Thyroid gland (tissue), 4 donors: ENCODE measurements at regions not wholly inside any gene's neighbourhood (a gene's known extent, or its start where the extent isn't known, plus 50 kb on each side); places are given as distances from the start of the nearest gene placed in this dataset.
"Not testable (repeated sequence)": the region's sequence is repeated elsewhere in the genome, so short reads cannot be mapped to it uniquely, and the experiment has no call there.

Source experiments
- DNase-seq, 2 donors: peaks; one replicate each; pipeline ENCODE4 v3.0.0-alpha.2; 2019
- H3K27ac ChIP-seq, 3 donors: fragments of 200-600 bp; sonication (generic); 1 replicate in 2 of 3; 2 replicates in 1 of 3; pipeline ENCODE4 v1.5.1; 2016 to 2019; ENCODE audit warnings: mild to moderate bottlenecking in 1 of 3, moderate library complexity in 1 of 3
- H3K27me3 ChIP-seq: fragments of 200-600 bp; sonication (generic); one replicate; pipeline ENCODE4 v1.5.1; 2019
- H3K36me3 ChIP-seq, 2 donors: fragments of 200-600 bp; sonication (generic); one replicate each; pipeline ENCODE4 v1.5.1; 2016 to 2019
- H3K4me1 ChIP-seq, 2 donors: fragments of 200-600 bp; sonication (generic); one replicate each; pipeline ENCODE4 v1.5.1; 2017 to 2019
- H3K4me3 ChIP-seq, 3 donors: fragments of 200-600 bp; sonication (generic); replicated peaks in 1 of 3; 1 replicate in 2 of 3; 2 replicates in 1 of 3; pipeline ENCODE4 v1.5.1; 2016; ENCODE audit warnings: mild to moderate bottlenecking in 1 of 3
- H3K9me3 ChIP-seq: fragments of 200-600 bp; sonication (generic); one replicate; pipeline ENCODE4 v1.5.1; 2017
- WGBS, 2 donors: methylation state at CpG; one replicate each; pipeline ENCODE4 v1.1.5; 2017; 5-methylcytosine and 5-hydroxymethylcytosine counted together
- intact Hi-C: fragments of 100-400 bp; cut with DNase I; formaldehyde crosslinking; loops from one replicate; pipeline ENCODE4 v1.15.1; 2023

GRCh38 chr3:195965217-195965616 lies 56.9 kb upstream of the TNK2 start:
- WGBS, 2 donors, result 92% methylated on average over 12 of the region's 12 CpGs
- H3K27ac ChIP-seq, H3K27me3 ChIP-seq, H3K4me3 ChIP-seq, DNase-seq, intact Hi-C loops, H3K9me3 ChIP-seq, H3K4me1 ChIP-seq: not testable (repeated sequence)
- H3K36me3 ChIP-seq, result peaks cover 0 to 27% of the 10 kb centered on the region in 2 donors

DNA sequence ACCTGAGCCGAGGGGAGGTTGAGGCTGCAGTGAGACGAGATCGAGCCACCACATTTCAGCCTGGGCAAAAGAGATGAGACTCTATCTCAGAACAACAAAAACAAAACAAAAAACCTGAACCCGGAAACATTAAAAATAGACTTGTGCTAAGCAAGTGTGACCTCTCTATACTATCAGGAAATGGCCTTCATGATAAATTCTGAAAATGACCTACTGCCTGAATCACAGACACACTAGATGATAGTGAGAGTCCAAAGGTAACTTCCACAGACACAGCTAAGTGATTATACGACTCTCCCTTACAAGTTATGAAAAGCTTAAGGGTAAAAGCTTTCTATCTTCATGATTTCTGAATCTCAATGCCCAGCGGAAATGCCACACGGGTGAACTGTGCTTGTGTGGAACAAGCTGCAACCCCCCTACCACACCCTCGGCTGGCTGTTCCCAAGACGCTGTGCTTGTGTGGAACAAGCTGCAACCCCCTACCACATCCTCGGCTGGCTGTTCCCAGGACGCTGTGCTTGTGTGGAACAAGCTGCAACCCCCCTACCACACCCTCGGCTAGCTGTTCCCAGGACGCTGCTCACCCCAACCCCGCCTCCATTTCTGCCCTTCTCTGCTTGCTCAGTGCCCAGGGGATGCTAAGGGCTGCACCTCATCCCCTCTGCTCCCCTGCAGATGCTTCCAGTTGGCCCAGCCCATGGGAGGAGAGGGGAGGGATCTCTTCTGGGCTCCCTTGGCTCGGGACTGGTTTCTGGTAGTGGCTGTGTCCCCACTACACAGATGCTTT lies 56.2 kb upstream of the TNK2 start:
- not testable (repeated sequence) for H3K27ac ChIP-seq
- peaks cover 0 to 22% of the 10 kb centered on the region in 2 donors for H3K36me3 ChIP-seq

GRCh38 chr3:195962222-195962621 lies 53.9 kb upstream of the TNK2 start:
- H3K4me1 ChIP-seq, intact Hi-C loops, H3K4me3 ChIP-seq, H3K9me3 ChIP-seq, H3K27me3 ChIP-seq, DNase-seq, H3K27ac ChIP-seq: not testable (repeated sequence)
- WGBS, 2 donors, result 92 to 94% methylated on average over 7 to 11 of the region's 11 CpGs
- peaks cover 0 to 19% of the 10 kb centered on the region in 2 donors for H3K36me3 ChIP-seq

More for the DNA sequence above, 56.2 kb upstream of the TNK2 start:
- DNase-seq, H3K27me3 ChIP-seq, intact Hi-C loops, H3K9me3 ChIP-seq, H3K4me1 ChIP-seq, H3K4me3 ChIP-seq: not testable (repeated sequence)
- 90 to 92% methylated on average over 9 to 15 of the region's 15 CpGs for WGBS, 2 donors

GRCh38 chr3:195960971-195961775 lies 52.8 kb upstream of the TNK2 start:
- H3K27ac ChIP-seq, H3K9me3 ChIP-seq, DNase-seq, intact Hi-C loops, H3K4me3 ChIP-seq, H3K27me3 ChIP-seq, H3K4me1 ChIP-seq: not testable (repeated sequence)
- WGBS, 2 donors, result 94 to 95% methylated on average over 23 of the region's 26 CpGs
- H3K36me3 ChIP-seq, result peaks cover 0 to 15% of the 10 kb centered on the region in 2 donors

GRCh38 chr3:195960164-195960563 lies 51.8 kb upstream of the TNK2 start:
- H3K27me3 ChIP-seq, H3K9me3 ChIP-seq, H3K4me1 ChIP-seq, intact Hi-C loops, H3K4me3 ChIP-seq, DNase-seq: not testable (repeated sequence)
- Histone ChIP-seq H3K27ac (peak overlapping the region in 1 of 3 donors; percentile 24), H3K36me3 (peaks cover 0 to 12% of the 10 kb centered on the region in 2 donors)
- 89 to 91% methylated on average over 2 of the region's 2 CpGs for WGBS, 2 donors

GRCh38 chr3:195959367-195960157 lies 51.2 kb upstream of the TNK2 start:
- H3K4me3 ChIP-seq, H3K27me3 ChIP-seq, DNase-seq, H3K36me3 ChIP-seq, intact Hi-C loops, H3K9me3 ChIP-seq, H3K4me1 ChIP-seq: not testable (repeated sequence)
- WGBS, 2 donors, result 59 to 80% methylated on average over 9 of the region's 15 CpGs
- peak overlapping the region in 1 of 3 donors; percentile 47 for H3K27ac ChIP-seq

- H3K4me1 ChIP-seq, H3K9me3 ChIP-seq, H3K27me3 ChIP-seq, H3K4me3 ChIP-seq, DNase-seq, intact Hi-C loops, H3K36me3 ChIP-seq: not testable (repeated sequence)
- peak overlapping the region in 1 of 3 donors; percentile 47 for H3K27ac ChIP-seq
- WGBS, 2 donors, result 78% methylated on average over 7 to 8 of the region's 11 CpGs
Observed at GRCh38 chr3:195958736-195959135, 50.4 kb upstream of the TNK2 start.
